ENCODE measurements at regions not wholly inside any gene's neighbourhood (a gene's known extent, or its start where the extent isn't known, plus 50 kb on each side); places are given as distances from the start of the nearest gene placed in this dataset.

GRCh38 chrX:774536-774935 lies 143.9 kb downstream of the SHOX start (continued):
- TF ChIP-seq REST (IDR thresholded peaks at IDR 0.05; ENCODE audit: unreplicated experiment) = no peak
- TF ChIP-seq ETS1 (IDR thresholded peaks at IDR 0.05) = no peak
- TF ChIP-seq NANOG (IDR thresholded peaks at IDR 0.05; ENCODE audit: borderline replicate concordance) = no peak
- TF ChIP-seq POLR2AphosphoS5 (IDR thresholded peaks at IDR 0.05; ENCODE audit: low read depth) = no peak

GRCh38 chrX:773292-774025 lies 142.9 kb downstream of the SHOX start:
- Histone ChIP-seq H3F3A (replicated peaks; ENCODE audit: low read depth) (no peaks in the 10 kb centered on the region), H4K20me1 (replicated peaks; ENCODE audit: insufficient read depth) (no peaks in the 10 kb centered on the region), H3K9me2 (ENCODE audit: insufficient read depth) (0 out of 2 replicates have a peak, but pooled peaks cover under 1% of the 10 kb centered on the region), H3K4me2 (no peak overlapping the region), H2AFZ (no peak overlapping the region), H3K27me3 (ENCODE audit: insufficient read depth) (no peaks in the 10 kb centered on the region), H3K4me1 (ENCODE audit: insufficient read depth) (peaks cover 17% of the 10 kb centered on the region; the same call in 1 of the 2 replicates), H3K79me2 (replicated peaks; ENCODE audit: insufficient read depth) (no peaks in the 10 kb centered on the region), H3K27ac (ENCODE audit: low read depth) (no peak overlapping the region), H3K36me3 (ENCODE audit: insufficient read depth) (no peaks in the 10 kb centered on the region), H3K4me3 (no peak overlapping the region)
- peaks cover 38% of the 10 kb centered on the region for H3K36me3 Mint-ChIP-seq (ENCODE audit: low read depth)
- ATAC-seq = no peak
- no peak for DNase-seq (ENCODE audit: low spot score)
- H3K4me3 Mint-ChIP-seq = no peak overlapping the region
- H3K9me3 Mint-ChIP-seq = peaks cover 95% of the 10 kb centered on the region
- no peaks in the 10 kb centered on the region for H3K4me1 Mint-ChIP-seq
- no peak overlapping the region for H3K27ac Mint-ChIP-seq
- no peaks in the 10 kb centered on the region for H3K27me3 Mint-ChIP-seq (ENCODE audit: insufficient read depth, low read depth, poor library complexity)
- TF ChIP-seq EZH2 (IDR thresholded peaks at IDR 0.05; ENCODE audit: low read depth, unreplicated experiment) (no peak), NANOG (IDR thresholded peaks at IDR 0.05; ENCODE audit: borderline replicate concordance) (no peak), JUNB (IDR thresholded peaks at IDR 0.05; ENCODE audit: unreplicated experiment) (no peak), ETS1 (IDR thresholded peaks at IDR 0.05) (no peak), EZH2phosphoT487 (IDR thresholded peaks at IDR 0.05; ENCODE audit: unreplicated experiment) (no peak), POLR2AphosphoS5 (IDR thresholded peaks at IDR 0.05; ENCODE audit: low read depth) (no peak), ZNF114 (CRISPR knock-in tag; IDR thresholded peaks at IDR 0.05) (no peak), CTCF (conservative IDR thresholded peaks at IDR 0.05; ENCODE audit: low read depth in 2 of 2) (no peak), ZNF462 (CRISPR knock-in tag; IDR thresholded peaks at IDR 0.05) (no peak)

Measured in GM23338 (cell line).